ENCODE measurements at regions not wholly inside any gene's neighbourhood (a gene's known extent, or its start where the extent isn't known, plus 50 kb on each side); places are given as distances from the start of the nearest gene placed in this dataset.

- TF ChIP-seq CTCF (IDR thresholded peaks at IDR 0.05) (no peak), EZH2 (IDR thresholded peaks at IDR 0.05) (no peak), EZH2phosphoT487 (IDR thresholded peaks at IDR 0.05) (no peak)
Measured at GRCh38 chr2:117067900-117068299, 746.6 kb upstream of the DDX18 start.

Data from neural progenitor cell (in vitro differentiated cells).